C4-2B (cell line): ENCODE measurements at regions not wholly inside any gene's neighbourhood (a gene's known extent, or its start where the extent isn't known, plus 50 kb on each side); places are given as distances from the start of the nearest gene placed in this dataset.

Source experiments
- H3K27ac ChIP-seq: fragments of 450-650 bp; 2 replicates; pipeline ENCODE4 v1.5.1; 2017
- ZFX ChIP-seq: fragments of 450-650 bp; IDR thresholded peaks from 2 replicates; pipeline ENCODE4 v1.6.1; 2017
- TF ChIP-seq, protein P1 (sequence below): fragments of 450-650 bp; conservative IDR thresholded peaks from 2 replicates; pipeline ENCODE4 v1.5.1; 2017; ENCODE audit warnings: mild to moderate bottlenecking

DNA sequence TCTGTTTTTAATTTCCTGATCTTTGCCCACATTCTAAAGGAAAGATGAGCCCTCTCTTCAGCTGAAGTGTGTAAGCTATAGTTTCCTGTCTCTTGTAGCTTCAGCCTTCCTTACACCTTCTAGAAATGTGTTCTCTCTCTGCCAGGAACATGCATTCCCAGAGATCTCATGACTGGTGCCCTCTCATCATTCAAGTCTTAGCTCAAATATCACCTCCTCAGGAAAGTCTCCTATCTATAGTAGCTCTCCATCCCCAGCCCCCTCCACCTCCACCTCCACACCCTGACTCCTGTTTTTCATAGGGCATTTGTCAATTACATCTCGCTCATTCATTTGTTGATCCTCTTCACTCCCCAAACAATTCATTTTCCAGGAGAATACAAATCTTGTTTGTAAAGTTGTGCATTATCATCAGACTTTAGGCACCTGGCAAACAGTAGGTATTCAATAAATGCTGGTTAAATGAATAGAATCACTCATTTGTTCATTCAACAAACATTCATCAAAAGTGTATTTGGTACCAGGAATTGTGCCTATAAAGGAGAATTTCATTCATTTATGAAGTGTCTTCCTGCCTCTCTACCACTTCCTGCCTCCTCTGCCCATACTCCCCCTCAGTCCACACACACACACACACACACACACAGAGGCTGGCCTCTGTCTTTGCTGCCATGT is 160.3 kb downstream of the BBOX1 start:
- H3K27ac ChIP-seq = peak overlapping the region; percentile 62
- TF ChIP-seq ZFX = no peak
- TF ChIP-seq, protein P1, sequence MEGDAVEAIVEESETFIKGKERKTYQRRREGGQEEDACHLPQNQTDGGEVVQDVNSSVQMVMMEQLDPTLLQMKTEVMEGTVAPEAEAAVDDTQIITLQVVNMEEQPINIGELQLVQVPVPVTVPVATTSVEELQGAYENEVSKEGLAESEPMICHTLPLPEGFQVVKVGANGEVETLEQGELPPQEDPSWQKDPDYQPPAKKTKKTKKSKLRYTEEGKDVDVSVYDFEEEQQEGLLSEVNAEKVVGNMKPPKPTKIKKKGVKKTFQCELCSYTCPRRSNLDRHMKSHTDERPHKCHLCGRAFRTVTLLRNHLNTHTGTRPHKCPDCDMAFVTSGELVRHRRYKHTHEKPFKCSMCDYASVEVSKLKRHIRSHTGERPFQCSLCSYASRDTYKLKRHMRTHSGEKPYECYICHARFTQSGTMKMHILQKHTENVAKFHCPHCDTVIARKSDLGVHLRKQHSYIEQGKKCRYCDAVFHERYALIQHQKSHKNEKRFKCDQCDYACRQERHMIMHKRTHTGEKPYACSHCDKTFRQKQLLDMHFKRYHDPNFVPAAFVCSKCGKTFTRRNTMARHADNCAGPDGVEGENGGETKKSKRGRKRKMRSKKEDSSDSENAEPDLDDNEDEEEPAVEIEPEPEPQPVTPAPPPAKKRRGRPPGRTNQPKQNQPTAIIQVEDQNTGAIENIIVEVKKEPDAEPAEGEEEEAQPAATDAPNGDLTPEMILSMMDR = no peak

DNA sequence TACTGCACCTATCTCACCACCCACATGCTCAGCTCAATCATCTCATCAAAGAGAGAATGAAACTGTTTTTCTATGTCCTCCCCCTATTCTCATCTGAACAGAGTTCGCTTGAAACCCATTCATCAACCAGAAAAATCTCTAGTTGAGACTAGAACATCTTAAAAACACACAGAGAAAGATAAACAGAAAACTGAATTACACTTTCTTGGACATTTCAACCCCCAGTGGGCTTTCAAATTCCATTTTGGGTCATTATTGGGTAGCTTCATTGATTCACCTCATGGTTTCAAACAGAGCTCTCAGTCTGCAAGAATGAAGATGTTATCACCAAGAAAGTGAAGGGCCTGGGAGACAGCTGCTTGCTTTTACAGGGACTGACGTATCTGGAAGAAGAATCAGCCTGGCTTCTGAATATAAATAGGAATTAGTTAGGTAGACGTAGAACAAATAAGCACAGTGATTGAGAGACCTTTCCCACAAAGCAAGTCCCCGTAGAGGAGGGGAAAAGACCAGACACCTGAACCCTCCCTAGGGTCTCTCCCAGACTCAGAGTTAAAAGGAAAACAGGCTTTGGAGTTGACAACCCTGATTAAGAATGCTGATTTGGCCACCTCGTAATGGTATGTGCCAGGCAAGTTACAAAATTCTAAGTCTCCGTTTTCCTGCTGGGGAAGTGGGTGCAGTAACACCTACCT is 155.7 kb downstream of the BBOX1 start:
- TF ChIP-seq, protein P1 = no peak
- TF ChIP-seq ZFX = no peak
- no peak overlapping the region for H3K27ac ChIP-seq

DNA sequence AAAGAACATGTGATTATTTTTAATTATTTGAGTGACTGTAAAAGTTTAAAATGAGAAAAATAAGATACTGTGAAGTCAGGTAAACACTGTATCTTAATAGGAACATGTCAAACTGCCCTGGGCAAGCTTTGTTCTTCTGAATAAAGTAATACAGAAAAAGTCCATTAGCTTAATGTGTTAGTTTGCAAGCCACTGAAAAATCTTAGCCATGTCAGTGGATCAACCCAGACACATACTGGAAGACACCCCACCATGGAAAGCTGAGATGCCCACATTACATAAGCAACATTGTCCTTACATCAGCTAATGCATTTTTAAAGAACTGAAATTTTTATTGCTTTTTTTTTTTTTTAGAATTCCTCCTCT is 155.2 kb downstream of the BBOX1 start:
- no peak overlapping the region for H3K27ac ChIP-seq

DNA sequence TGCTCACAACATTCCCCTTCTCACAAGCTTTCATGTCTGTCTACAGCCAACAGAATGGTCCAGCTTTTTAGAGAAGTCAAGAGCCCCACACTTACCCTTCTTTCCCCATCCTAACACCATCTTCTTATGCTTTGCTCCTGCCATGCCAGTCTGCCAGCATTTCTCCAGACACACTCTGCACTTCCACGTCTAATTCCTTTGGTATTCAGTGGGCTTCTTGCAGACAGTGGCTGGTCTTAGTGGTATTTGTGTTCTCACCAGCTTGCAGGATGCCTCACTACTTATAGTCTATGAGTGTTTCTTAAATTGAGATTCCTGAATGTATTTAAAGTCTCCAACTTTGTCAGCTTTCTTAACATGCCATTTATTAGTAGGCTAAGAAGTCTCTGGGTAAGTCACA is 154.4 kb downstream of the BBOX1 start:
- H3K27ac ChIP-seq = no peak overlapping the region
- no peak for TF ChIP-seq ZFX
- TF ChIP-seq, protein P1 = no peak

More for the DNA sequence above, 155.2 kb downstream of the BBOX1 start:
- TF ChIP-seq, protein P1 = no peak
- no peak for TF ChIP-seq ZFX

DNA sequence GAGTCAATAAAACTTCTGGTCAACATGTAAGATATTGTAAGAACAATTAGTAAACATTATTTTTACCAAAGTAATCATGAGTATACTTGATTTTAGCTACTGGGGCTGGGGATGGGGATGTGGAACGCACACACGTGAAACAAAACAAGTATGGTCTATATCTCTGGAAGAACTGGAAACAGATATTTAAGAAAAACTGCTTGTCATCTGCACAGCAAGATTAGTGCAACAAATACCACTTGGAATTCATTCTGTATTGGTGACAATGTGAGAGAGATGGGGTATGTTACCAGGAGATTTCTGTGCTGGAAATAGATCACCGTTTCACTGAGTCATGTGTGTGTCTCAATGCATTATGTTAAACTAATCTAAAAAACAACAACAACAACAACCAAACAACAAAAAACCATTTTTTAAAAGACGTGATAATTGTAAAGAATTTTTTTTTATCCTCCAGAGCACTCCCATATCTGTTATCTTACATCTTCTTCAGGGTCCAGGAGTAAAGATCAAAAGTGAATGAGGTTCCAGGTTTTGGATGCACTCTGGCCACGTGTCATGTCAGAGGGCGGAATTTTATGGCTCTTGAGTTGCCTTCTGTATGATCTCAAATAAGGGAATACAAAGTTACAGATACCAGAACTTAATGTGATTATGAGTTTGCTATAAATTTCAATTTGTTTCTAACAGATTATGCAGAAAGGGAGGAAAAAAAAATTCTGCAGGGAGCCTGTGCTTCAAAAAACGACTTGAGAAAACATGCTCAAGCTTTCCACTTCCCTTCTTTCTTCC is 153.0 kb downstream of the BBOX1 start:
- H3K27ac ChIP-seq = no peak overlapping the region
- TF ChIP-seq, protein P1 = no peak
- TF ChIP-seq ZFX = no peak

DNA sequence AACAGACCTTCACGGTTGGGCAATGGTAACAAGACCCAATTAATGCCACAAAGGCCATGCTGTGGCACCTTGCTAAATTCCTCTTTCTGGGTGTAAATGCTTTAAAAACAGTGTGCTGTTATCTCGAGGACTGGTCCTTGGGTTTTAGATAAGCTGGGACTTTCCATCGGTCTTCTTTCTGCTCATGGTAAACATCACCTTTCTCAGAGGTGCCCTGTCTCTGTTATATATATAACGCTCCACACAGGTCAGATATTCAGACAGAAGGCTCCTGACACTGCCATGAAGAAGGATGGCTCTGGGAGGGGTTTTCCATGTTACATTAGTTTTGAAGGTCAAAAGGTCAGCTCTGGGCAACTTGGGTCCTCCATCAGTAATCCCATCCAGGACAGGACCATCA is 151.6 kb downstream of the BBOX1 start:
- TF ChIP-seq ZFX = no peak
- TF ChIP-seq, protein P1 = no peak
- no peak overlapping the region for H3K27ac ChIP-seq

DNA sequence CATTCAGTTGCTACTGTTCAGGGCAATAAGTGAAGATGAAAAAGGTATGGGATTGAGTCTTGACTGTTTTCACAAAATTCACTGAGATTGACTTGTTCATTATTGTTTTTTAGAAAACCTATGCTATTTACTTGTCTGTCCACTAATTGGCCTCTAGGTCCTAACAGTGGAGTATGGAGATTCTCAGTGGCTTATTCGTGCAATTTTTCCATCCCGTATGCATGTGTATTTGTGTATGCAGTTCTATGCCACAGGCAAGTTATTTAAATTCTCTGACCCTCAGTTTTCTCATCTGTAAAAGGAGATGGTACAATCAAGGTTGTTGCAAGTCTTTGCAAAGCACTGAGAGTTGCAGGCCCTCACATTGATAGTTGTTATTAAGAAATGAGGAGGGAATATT is 151.0 kb downstream of the BBOX1 start:
- TF ChIP-seq, protein P1 = no peak
- TF ChIP-seq ZFX = no peak
- H3K27ac ChIP-seq = no peak overlapping the region
